Neural cell (in vitro differentiated cells): ENCODE measurements at regions not wholly inside any gene's neighbourhood (a gene's known extent, or its start where the extent isn't known, plus 50 kb on each side); places are given as distances from the start of the nearest gene placed in this dataset.

Source experiments
- H2AFZ ChIP-seq: fragments of 200-600, 300-800 bp; sonication (generic), shearing (Covaris generic); 2 replicates; pipeline ENCODE4 v1.6.0; 2014; ENCODE audit warnings: low read depth, mild to moderate bottlenecking, antibody characterized with exemption, low read length, moderate library complexity
- H3F3A ChIP-seq: fragments of 200-600 bp; shearing (Covaris generic); 2 replicates; pipeline ENCODE4 v1.6.1; 2016; ENCODE audit warnings: mild to moderate bottlenecking, moderate library complexity, mixed read lengths, antibody characterized with exemption, low read length; ENCODE audit not compliant: insufficient read depth, poor library complexity, severe bottlenecking
- H3K27ac ChIP-seq: fragments of 200-600, 300-800 bp; sonication (generic), shearing (Covaris generic); 2 replicates; pipeline ENCODE4 v1.5.1; 2014; ENCODE audit warnings: mild to moderate bottlenecking, low read length, moderate library complexity
- H3K27me3 ChIP-seq: fragments of 300-800, 200-600 bp; sonication (generic), shearing (Covaris generic); 2 replicates; pipeline ENCODE4 v1.6.0; 2014; ENCODE audit warnings: mild to moderate bottlenecking, low read depth, low read length, moderate library complexity; ENCODE audit not compliant: insufficient read depth
- H3K36me3 ChIP-seq: fragments of 300-800, 200-600 bp; sonication (generic), shearing (Covaris generic); 2 replicates; pipeline ENCODE4 v1.5.1; 2014; ENCODE audit warnings: mild to moderate bottlenecking, antibody characterized with exemption, low read length, moderate library complexity; ENCODE audit not compliant: insufficient read depth
- H3K4me2 ChIP-seq: fragments of 300-800, 200-600 bp; sonication (generic), shearing (Covaris generic); 2 replicates; pipeline ENCODE4 v1.6.0; 2014; ENCODE audit warnings: mild to moderate bottlenecking, low read length
- H3K4me3 ChIP-seq: fragments of 300-800, 200-600 bp; sonication (generic), shearing (Covaris generic); 2 replicates; pipeline ENCODE4 v1.5.1; 2014; ENCODE audit warnings: mild to moderate bottlenecking, low read length, moderate library complexity
- H3K79me2 ChIP-seq: fragments of 200-600 bp; shearing (Covaris generic); replicated peaks from 2 replicates; pipeline ENCODE4 v1.6.0; 2014; ENCODE audit warnings: mild to moderate bottlenecking, low read length, moderate library complexity; ENCODE audit not compliant: insufficient read depth
- H3K9ac ChIP-seq: fragments of 300-800, 200-600 bp; sonication (generic), shearing (Covaris generic); 2 replicates; pipeline ENCODE4 v1.6.1; 2016; ENCODE audit warnings: mild to moderate bottlenecking, low read length, mixed read lengths
- H3K9me2 ChIP-seq: fragments of 200-600 bp; shearing (Covaris generic); 2 replicates; pipeline ENCODE4 v1.6.1; 2016; ENCODE audit warnings: mild to moderate bottlenecking, low read length, mixed read lengths; ENCODE audit not compliant: insufficient read depth
- H3K9me3 ChIP-seq: fragments of 200-600, 300-800 bp; sonication (generic), shearing (Covaris generic); 2 replicates; pipeline ENCODE4 v1.6.1; 2016; ENCODE audit warnings: mild to moderate bottlenecking, mixed run types, low read length, moderate library complexity, mixed read lengths
- H4K20me1 ChIP-seq: fragments of 200-600 bp; shearing (Covaris generic); 2 replicates; pipeline ENCODE4 v1.6.1; 2016; ENCODE audit warnings: mild to moderate bottlenecking, mixed run types; ENCODE audit not compliant: insufficient read depth
- CTCF ChIP-seq: fragments of 450-650 bp; IDR thresholded peaks from 2 replicates; pipeline ENCODE4 v1.5.1; 2014; ENCODE audit warnings: antibody characterized with exemption, mild to moderate bottlenecking, moderate library complexity; ENCODE audit not compliant: poor library complexity, severe bottlenecking
- EP300 ChIP-seq: fragments of 450-650 bp; conservative IDR thresholded peaks from 2 replicates; pipeline ENCODE4 v1.6.1; 2014; ENCODE audit warnings: antibody characterized with exemption, mild to moderate bottlenecking, moderate library complexity; ENCODE audit not compliant: poor library complexity, severe bottlenecking
- EZH2 ChIP-seq: fragments of 200-600, 300-800 bp; shearing (Covaris generic), sonication (generic); IDR thresholded peaks from 2 replicates; pipeline ENCODE4 v1.6.1; 2014; ENCODE audit warnings: antibody characterized with exemption, low read length, borderline replicate concordance, mild to moderate bottlenecking; ENCODE audit not compliant: insufficient read depth, poor library complexity, severe bottlenecking
- MXI1 ChIP-seq: fragments of 450-650 bp; conservative IDR thresholded peaks from 2 replicates; pipeline ENCODE4 v1.6.1; 2014; ENCODE audit warnings: antibody characterized with exemption, mild to moderate bottlenecking; ENCODE audit not compliant: poor library complexity, severe bottlenecking
- POLR2AphosphoS5 ChIP-seq: IDR thresholded peaks from 2 replicates; pipeline ENCODE4 v1.6.1; 2012
- RAD21 ChIP-seq: fragments of 450-650 bp; conservative IDR thresholded peaks from 2 replicates; pipeline ENCODE4 v1.6.1; 2014; ENCODE audit warnings: antibody characterized with exemption, mild to moderate bottlenecking, moderate library complexity
- REST ChIP-seq: IDR thresholded peaks from 2 replicates; pipeline ENCODE4 v1.6.1; 2012; ENCODE audit warnings: borderline replicate concordance
- SMC3 ChIP-seq: fragments of 450-650 bp; conservative IDR thresholded peaks from 2 replicates; pipeline ENCODE4 v1.6.1; 2014; ENCODE audit warnings: antibody characterized with exemption, mild to moderate bottlenecking, moderate library complexity; ENCODE audit not compliant: poor library complexity
- TAF1 ChIP-seq: IDR thresholded peaks from 2 replicates; pipeline ENCODE4 v1.6.1; 2012; ENCODE audit warnings: low read depth

GRCh38 chr7:13288516-13288915 lies 601.1 kb downstream of the ARL4A start:
- no peaks in the 10 kb centered on the region for H3K9me3 ChIP-seq

GRCh38 chr7:13290975-13291374 lies 603.5 kb downstream of the ARL4A start:
- H4K20me1 ChIP-seq, result no peaks in the 10 kb centered on the region
- no peaks in the 10 kb centered on the region for H3F3A ChIP-seq
- TF ChIP-seq TAF1, result no peak
- TF ChIP-seq REST, result peak; percentile 33
- peak; percentile 80 for TF ChIP-seq POLR2AphosphoS5
- TF ChIP-seq MXI1, result no peak
- no peak for TF ChIP-seq RAD21
- no peak for TF ChIP-seq SMC3
- no peak for TF ChIP-seq CTCF
- no peak for TF ChIP-seq EZH2
- TF ChIP-seq EP300, result peak; percentile 96
- no peak overlapping the region for H3K4me3 ChIP-seq
- H3K27ac ChIP-seq, result peak overlapping the region; percentile 25
- H3K36me3 ChIP-seq, result no peaks in the 10 kb centered on the region
- H3K9me2 ChIP-seq, result no peaks in the 10 kb centered on the region
- no peak overlapping the region for H3K4me2 ChIP-seq
- H3K27me3 ChIP-seq, result no peaks in the 10 kb centered on the region
- no peaks in the 10 kb centered on the region for H3K79me2 ChIP-seq
- H3K9me3 ChIP-seq, result no peaks in the 10 kb centered on the region
- no peak overlapping the region for H2AFZ ChIP-seq
- H3K9ac ChIP-seq, result no peak overlapping the region

More at GRCh38 chr7:13288516-13288915, 601.1 kb downstream of the ARL4A start:
- no peaks in the 10 kb centered on the region for H3K36me3 ChIP-seq
- no peak overlapping the region for H3K4me3 ChIP-seq
- TF ChIP-seq MXI1, result no peak
- no peak for TF ChIP-seq CTCF
- no peak overlapping the region for H3K27ac ChIP-seq
- no peaks in the 10 kb centered on the region for H3K9me2 ChIP-seq
- no peak overlapping the region for H3K9ac ChIP-seq
- H4K20me1 ChIP-seq, result no peaks in the 10 kb centered on the region
- H3K27me3 ChIP-seq, result no peaks in the 10 kb centered on the region
- no peak overlapping the region for H3K4me2 ChIP-seq
- no peaks in the 10 kb centered on the region for H3K79me2 ChIP-seq
- no peaks in the 10 kb centered on the region for H3F3A ChIP-seq
- no peak overlapping the region for H2AFZ ChIP-seq
